T47D (cell line): ENCODE measurements at regions not wholly inside any gene's neighbourhood (a gene's known extent, or its start where the extent isn't known, plus 50 kb on each side); places are given as distances from the start of the nearest gene placed in this dataset.

Experiments
- DNase-seq, 2 experiments: peaks; one replicate each; pipeline versions ENCODE4 v3.0.0 to v3.0.0-alpha.2; 2011 to 2012; ENCODE audit warnings: low read depth in 1 of 2, low spot score in 1 of 2
- JUND ChIP-seq: IDR thresholded peaks from 2 replicates; pipeline ENCODE4 v1.6.1; 2012; ENCODE audit warnings: low read depth
- in situ Hi-C: cut with HindIII; loops from 2 replicates; pipeline ENCODE4 v1.10.0; 2016; ENCODE audit warnings: low sequenced_read_pairs, low pct_unique_long_range_greater_than_20kb

DNA sequence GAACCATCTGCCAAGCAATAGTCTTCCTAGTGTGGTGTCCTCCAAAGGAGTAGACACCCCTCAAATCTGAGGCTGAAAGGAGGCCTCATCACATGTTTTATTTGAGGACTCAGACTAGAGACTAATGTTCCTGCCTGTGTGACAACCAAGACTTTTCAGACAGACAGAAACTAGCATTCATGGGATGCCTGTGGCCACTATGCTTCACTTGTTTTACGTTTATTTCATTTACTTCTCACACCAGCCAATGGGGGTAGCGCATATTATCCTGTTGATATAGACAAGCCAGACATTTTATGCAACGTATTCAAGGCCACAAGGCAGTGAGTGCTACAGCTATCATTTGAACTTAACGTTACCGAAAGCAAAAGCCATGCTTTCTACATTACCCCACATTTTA, 391.7 kb upstream of the HTR2A start:
- in situ Hi-C loops, result no loop called here
- TF ChIP-seq JUND, result no peak
- DNase-seq, result no peak

DNA sequence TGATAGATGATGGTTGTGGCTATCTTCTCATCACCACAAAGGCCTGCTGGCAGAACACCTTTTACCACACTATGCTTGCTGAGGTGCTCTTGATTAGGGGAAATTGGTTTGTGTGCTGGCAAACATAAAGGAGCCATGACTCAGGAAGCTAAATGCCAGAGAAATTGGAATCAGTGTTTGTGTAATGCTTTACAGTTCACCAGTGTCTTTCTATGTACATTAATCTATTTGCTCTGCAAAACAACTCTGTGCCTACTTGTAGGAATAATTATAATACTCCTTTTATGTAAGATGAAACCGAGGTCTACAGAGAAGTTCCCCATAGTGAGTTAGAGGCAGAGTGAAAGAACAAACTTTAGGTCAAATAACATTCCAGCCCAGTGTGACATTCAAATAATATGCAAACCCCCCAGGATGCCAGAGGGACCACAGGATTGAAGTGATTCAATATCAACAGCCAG, 390.5 kb upstream of the HTR2A start:
- TF ChIP-seq JUND, result no peak
- no peak for DNase-seq
- in situ Hi-C loops, result no loop called here

DNA sequence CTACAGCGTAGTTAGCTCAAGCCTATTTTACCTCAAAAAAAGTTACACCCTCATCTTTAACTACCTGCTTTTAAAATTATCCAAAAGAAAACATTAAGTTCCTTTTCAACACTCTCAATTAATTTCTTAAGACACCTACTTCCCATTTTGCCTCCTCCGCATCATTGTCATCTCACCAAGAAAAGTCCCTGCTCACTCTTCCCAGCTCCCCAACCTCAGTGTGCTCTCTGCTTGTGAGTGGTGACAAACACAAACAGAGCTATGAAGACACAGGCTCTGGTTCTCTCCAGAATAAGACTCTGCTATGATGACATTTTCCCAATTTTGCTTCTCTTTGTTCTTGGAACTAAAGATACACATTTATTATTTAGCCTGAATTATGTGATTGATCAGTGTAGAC, 385.1 kb upstream of the HTR2A start:
- in situ Hi-C loops, result no loop called here
- no peak for DNase-seq
- no peak for TF ChIP-seq JUND

DNA sequence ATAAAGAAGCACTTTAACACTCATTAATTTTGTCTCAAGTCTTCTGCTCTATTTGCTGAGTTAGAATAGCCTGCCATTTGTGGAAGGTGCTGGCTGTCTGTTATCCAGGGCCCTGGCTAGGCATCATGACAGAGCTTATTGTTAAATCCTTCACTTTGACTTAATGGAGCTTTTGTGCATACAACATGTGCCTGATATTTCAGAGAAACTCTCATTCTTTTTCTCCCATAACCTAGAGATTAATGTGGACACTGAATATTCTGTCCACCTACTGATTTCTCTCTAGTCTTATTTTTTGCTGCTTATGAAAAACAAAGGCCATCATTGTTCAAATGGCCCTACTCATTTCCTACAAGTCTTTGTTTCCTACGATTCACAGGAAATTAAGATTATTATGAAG, 383.1 kb upstream of the HTR2A start:
- TF ChIP-seq JUND, result no peak
- in situ Hi-C loops, result no loop called here
- DNase-seq, result no peak

DNA sequence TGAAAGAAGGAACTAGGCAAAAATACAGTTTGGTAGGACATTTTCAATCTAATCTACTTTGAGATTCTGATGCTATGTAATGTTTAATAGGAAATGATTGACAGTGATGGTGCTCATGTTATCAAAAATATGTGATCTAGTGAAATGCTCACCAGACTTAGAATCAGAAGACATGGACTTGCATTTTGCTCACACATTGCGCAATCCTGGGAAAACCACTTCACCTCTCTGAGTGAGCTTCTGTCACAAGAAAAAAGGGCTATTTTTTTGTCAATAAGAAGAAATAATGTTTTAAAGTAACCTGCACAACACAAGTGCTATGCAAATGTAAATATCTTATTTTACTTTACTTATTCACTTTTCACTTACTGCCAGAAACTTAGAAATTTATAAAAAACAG, 380.9 kb upstream of the HTR2A start:
- in situ Hi-C loops, result no loop called here
- no peak for DNase-seq
- TF ChIP-seq JUND, result no peak

GRCh38 chr13:47268270-47268669, 371.4 kb upstream of the HTR2A start:
- in situ Hi-C loops, result no loop called here
- DNase-seq, result no peak
- TF ChIP-seq JUND, result no peak

DNA sequence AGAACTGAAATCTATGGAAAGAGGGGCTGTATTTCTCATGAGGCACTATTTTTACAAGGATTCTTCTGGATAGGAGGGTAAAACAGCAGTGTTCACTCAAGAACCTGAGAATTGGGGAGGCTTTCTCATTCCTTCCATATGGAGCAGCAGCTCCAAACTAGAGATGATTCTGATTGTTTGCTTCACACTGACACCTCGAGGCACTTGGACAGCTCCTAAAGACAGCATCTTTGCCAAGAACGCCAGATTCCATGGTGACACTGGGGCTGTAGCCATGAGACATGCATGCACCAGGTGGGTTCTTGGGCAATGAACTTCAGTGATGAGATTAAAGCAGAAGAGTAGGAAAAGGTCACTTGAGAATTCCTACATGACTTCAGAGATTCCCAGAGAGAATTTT, 361.5 kb upstream of the HTR2A start:
- in situ Hi-C loops, result no loop called here
- TF ChIP-seq JUND, result no peak
- peak in 1 of 2 experiments; percentile 35 for DNase-seq

GRCh38 chr13:47256618-47257017, 359.8 kb upstream of the HTR2A start:
- DNase-seq, result no peak
- TF ChIP-seq JUND, result no peak
- in situ Hi-C loops, result no loop called here

GRCh38 chr13:47252627-47253026, 355.8 kb upstream of the HTR2A start:
- in situ Hi-C loops, result no loop called here
- no peak for DNase-seq
- no peak for TF ChIP-seq JUND

GRCh38 chr13:47251771-47252170, 354.9 kb upstream of the HTR2A start:
- DNase-seq, result no peak

GRCh38 chr13:47250146-47250545, 353.3 kb upstream of the HTR2A start:
- TF ChIP-seq JUND, result no peak
- in situ Hi-C loops, result no loop called here
- DNase-seq, result no peak

More at GRCh38 chr13:47251771-47252170, 354.9 kb upstream of the HTR2A start:
- TF ChIP-seq JUND, result no peak
- in situ Hi-C loops, result no loop called here

DNA sequence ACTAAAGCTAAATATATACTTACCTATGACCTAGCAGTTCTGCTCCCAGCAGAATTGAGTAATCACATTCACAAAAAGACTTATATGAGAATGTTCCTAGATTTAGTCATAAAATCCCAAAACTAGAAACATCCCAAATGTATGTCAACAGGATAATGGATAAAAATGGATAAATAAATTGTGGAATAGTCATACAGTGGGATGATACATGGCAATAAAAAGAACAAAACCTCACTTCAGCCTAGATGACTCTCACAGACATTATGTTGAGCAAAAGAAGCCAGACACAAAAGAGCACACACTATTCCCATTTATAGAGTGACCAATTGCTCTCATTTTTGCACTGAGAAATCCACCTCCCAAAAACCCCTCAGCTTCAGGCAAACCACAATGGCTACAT, 352.4 kb upstream of the HTR2A start:
- TF ChIP-seq JUND, result no peak
- no peak for DNase-seq
- in situ Hi-C loops, result no loop called here

- in situ Hi-C loops, result no loop called here
- peak in 1 of 2 experiments; percentile 1 for DNase-seq
- no peak for TF ChIP-seq JUND
Measured at GRCh38 chr13:47241446-47241845, 344.6 kb upstream of the HTR2A start.

GRCh38 chr13:47239025-47239424, 342.2 kb upstream of the HTR2A start:
- TF ChIP-seq JUND, result no peak
- in situ Hi-C loops, result no loop called here
- no peak for DNase-seq
